ENCODE measurements at regions not wholly inside any gene's neighbourhood (a gene's known extent, or its start where the extent isn't known, plus 50 kb on each side); places are given as distances from the start of the nearest gene placed in this dataset.

GRCh38 chr15:39194106-39194830 lies 386.6 kb upstream of the THBS1 start:
- no peak for DNase-seq (ENCODE audit: extremely low read depth, low read depth, low spot score)

DNA sequence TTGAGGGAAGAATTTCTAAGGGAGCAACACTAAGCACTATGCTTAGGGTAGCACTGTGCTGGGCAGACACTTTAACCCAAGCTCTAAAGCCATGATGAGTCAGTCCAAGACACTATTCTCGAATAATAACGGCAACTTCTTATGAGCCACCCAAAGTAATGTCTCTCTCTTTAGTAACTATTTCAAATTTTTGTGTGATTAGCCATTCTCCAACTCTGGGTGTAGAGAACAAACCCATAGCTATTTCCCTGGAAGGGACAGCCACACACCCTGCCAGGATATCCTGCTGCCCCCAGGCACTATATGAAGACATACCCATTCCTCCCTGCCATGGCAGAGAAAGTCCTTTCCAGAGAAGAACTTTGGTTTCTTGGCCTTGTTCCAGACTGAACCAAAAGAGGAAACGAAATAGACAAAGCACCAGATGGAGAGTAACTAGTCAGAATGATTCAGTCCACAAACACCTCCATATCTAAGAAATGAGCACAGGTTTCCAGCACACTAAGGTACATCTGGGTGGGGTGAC lies 384.9 kb upstream of the THBS1 start:
- no peak for DNase-seq (ENCODE audit: extremely low read depth, low read depth, low spot score)

GRCh38 chr15:39198044-39199000 lies 382.6 kb upstream of the THBS1 start:
- DNase-seq (ENCODE audit: extremely low read depth, low read depth, low spot score) = no peak

GRCh38 chr15:39199076-39199475 lies 381.8 kb upstream of the THBS1 start:
- no peak for DNase-seq (ENCODE audit: extremely low read depth, low read depth, low spot score)

- no peak for DNase-seq (ENCODE audit: extremely low read depth, low read depth, low spot score)
These were observed 380.3 kb upstream of the THBS1 start for GRCh38 chr15:39200586-39200985.

DNA sequence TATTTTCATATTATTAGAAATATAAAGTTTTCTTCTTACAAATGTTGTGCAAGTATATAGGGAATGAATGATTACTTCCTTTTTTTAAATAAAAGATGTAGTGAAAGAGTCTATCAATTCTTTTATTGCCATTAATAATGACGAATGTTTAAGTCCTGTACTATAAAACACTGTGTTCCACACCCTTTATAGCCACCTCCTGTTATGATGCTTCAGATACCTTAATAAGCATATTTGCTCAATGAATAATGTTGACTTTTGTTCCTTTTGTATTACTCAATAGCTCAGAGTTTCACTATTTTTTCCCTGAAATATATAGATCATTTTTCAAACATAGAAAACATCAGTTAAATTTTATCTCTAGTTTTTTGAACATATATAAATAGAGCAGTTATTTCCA lies 378.2 kb upstream of the THBS1 start:
- no peak for DNase-seq (ENCODE audit: extremely low read depth, low read depth, low spot score)

- DNase-seq (ENCODE audit: extremely low read depth, low read depth, low spot score) = no peak
These were observed 376.8 kb upstream of the THBS1 start for GRCh38 chr15:39204031-39204430.

GRCh38 chr15:39205081-39205480 lies 375.8 kb upstream of the THBS1 start:
- no peak for DNase-seq (ENCODE audit: extremely low read depth, low read depth, low spot score)

DNA sequence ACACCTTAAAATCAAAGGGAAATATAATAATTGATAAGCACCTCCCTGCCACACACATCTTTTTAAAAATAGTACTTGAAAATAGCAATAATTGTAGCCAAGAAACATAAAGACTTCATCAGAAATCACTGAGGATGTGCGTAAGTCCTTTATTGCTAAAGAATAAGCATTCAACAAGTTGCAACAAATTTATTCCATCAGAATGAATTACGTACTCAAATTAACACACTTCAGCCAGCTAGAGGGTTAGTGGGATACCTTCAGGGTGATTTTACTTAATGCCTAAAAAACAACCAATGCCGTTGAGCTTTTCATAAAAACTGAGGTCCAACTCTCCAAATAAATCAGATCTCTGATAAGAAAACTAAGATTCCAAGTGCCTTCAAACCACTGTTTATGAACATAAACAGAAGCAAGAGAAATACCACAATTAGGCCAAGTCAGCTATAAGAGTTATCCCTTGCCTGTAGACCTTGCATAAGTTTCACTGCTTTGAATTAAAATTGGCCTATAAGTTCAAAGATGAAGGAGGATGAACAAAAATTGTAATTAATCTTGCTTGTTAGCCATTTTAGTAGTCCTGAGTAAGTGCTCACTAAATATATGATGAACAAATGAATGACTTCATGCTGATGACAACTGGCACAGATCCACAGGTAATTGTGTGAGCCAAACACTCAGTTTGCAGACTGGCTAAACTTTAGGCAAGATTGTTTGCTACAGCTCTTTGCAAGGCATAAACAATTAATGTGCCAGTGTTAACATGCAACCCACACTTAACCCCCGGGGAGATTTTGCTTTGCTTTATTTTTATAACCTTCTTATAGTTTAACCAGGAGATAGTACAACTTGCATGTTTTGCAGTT lies 375.1 kb upstream of the THBS1 start:
- no peak for DNase-seq (ENCODE audit: extremely low read depth, low read depth, low spot score)

- no peak for DNase-seq (ENCODE audit: extremely low read depth, low read depth, low spot score)
These were observed 373.3 kb upstream of the THBS1 start for GRCh38 chr15:39207532-39208115.

- no peak for DNase-seq (ENCODE audit: extremely low read depth, low read depth, low spot score)
These were observed 372.7 kb upstream of the THBS1 start for GRCh38 chr15:39208187-39208586.

DNA sequence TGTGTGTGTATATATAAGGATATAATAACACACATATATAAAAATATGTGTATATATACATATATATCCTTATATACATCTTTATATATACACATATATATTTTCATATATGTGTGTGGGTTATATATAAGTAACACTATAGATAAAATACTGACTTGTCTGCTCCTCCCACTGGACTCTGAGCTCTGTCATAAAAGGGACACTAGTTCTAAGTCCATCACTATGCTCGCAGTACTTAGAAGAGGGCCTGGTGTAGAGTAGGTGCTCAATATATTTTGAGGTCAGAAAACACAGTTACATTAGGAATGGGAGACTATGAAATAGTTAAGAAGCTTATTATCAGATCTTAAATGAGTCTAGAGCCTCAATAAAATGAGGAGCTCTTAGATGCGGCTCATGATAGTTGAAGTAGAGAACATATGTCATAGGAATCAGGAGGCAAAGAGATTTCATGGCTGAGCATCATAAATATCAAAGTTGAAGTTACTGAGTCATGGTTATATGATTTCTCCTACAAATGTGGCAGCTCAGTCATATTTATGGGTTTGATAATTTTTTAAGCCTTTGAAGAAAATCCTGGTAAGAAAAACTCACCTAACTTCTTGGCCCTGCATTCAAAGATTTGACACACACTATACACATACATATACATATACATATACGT lies 371.2 kb upstream of the THBS1 start:
- no peak for DNase-seq (ENCODE audit: extremely low read depth, low read depth, low spot score)

GRCh38 chr15:39211108-39211979 lies 369.5 kb upstream of the THBS1 start:
- no peak for DNase-seq (ENCODE audit: extremely low read depth, low read depth, low spot score)

- DNase-seq (ENCODE audit: extremely low read depth, low read depth, low spot score) = no peak
These were observed 367.5 kb upstream of the THBS1 start for GRCh38 chr15:39213385-39213840.

DNA sequence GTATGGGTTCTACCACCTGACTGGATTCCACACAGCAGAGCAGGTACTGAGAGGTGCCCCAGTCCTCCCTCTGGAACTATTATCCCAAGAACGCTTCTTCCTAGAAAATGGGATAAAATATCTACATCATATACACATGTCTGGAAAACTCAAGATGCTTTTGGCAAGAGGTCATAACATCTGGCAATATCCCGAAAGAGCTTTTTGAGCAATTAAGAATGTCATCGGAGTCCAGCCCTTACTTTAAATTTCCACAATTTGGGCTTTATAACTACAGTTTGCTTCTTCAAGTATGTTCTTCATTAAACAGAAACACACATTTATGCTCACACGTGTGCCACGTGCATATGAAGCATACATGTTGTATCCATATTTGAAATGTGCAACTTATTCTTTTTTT lies 365.9 kb upstream of the THBS1 start:
- DNase-seq (ENCODE audit: extremely low read depth, low read depth, low spot score) = no peak

- DNase-seq (ENCODE audit: extremely low read depth, low read depth, low spot score) = no peak
These were observed 364.1 kb upstream of the THBS1 start for GRCh38 chr15:39216816-39217215.

GRCh38 chr15:39219608-39220007 lies 361.3 kb upstream of the THBS1 start:
- no peak for DNase-seq (ENCODE audit: extremely low read depth, low read depth, low spot score)

GRCh38 chr15:39226169-39226937 lies 354.5 kb upstream of the THBS1 start:
- no peak for DNase-seq (ENCODE audit: extremely low read depth, low read depth, low spot score)
